ENCODE measurements at regions not wholly inside any gene's neighbourhood (a gene's known extent, or its start where the extent isn't known, plus 50 kb on each side); places are given as distances from the start of the nearest gene placed in this dataset.
"Not testable (repeated sequence)": the region's sequence is repeated elsewhere in the genome, so short reads cannot be mapped to it uniquely, and the experiment has no call there.

DNA sequence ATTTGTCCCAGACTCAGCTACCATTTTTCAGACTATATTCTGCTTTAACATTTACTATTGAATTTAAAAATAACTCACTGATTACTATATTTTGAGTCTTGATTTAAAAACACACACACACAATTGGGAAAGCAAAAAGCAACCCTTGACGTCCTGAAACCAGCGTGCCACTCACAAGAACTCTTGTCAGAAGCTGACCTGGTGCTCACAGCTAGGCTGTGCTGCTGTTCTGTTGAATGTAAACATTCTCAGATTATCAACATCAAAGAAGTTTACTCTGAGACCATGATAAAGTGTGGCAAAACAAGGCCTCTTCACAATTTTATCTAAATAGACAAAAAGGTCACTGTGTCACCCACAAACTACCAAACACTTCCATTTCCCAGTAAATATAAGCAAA lies 62.6 kb upstream of the CACNA2D1 start:
- no peak for DNase-seq (ENCODE audit: extremely low read depth, insufficient read length)
- TF ChIP-seq, protein P1, sequence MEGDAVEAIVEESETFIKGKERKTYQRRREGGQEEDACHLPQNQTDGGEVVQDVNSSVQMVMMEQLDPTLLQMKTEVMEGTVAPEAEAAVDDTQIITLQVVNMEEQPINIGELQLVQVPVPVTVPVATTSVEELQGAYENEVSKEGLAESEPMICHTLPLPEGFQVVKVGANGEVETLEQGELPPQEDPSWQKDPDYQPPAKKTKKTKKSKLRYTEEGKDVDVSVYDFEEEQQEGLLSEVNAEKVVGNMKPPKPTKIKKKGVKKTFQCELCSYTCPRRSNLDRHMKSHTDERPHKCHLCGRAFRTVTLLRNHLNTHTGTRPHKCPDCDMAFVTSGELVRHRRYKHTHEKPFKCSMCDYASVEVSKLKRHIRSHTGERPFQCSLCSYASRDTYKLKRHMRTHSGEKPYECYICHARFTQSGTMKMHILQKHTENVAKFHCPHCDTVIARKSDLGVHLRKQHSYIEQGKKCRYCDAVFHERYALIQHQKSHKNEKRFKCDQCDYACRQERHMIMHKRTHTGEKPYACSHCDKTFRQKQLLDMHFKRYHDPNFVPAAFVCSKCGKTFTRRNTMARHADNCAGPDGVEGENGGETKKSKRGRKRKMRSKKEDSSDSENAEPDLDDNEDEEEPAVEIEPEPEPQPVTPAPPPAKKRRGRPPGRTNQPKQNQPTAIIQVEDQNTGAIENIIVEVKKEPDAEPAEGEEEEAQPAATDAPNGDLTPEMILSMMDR (IDR thresholded peaks at IDR 0.05; ENCODE audit: insufficient read depth, low read length, poor library complexity, severe bottlenecking): no peak
- Histone ChIP-seq H3K36me3 (ENCODE audit: control insufficient read depth, insufficient read depth, low read length) (no peaks in the 10 kb centered on the region), H3K4me3 (replicated peaks; ENCODE audit: low read depth, low read length) (no peak overlapping the region), H3K27me3 (replicated peaks; ENCODE audit: control insufficient read depth, insufficient read depth, low read length) (no peaks in the 10 kb centered on the region)

DNA sequence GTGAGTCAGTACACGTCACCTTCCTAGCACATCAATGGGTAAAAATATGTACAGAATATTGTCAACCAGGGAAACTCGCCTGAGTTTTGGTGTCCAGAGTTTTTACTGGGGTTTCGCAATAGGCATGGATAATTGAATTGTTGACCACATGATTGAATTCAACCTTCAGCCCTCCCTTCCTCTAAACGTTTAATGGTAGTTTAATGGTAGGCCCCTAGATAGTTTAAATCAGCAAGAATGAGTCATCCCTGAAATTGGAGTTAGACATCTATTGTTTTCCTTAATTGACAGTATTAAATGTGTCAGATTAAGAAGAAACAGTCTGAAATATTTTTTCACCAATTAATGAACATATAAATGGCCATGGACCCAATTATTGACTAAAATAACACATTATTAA lies 57.8 kb upstream of the CACNA2D1 start:
- TF ChIP-seq, protein P1 (IDR thresholded peaks at IDR 0.05; ENCODE audit: insufficient read depth, low read length, poor library complexity, severe bottlenecking): no peak
- H3K36me3 ChIP-seq (ENCODE audit: control insufficient read depth, insufficient read depth, low read length): no peaks in the 10 kb centered on the region
- no peak overlapping the region for H3K4me3 ChIP-seq (replicated peaks; ENCODE audit: low read depth, low read length)
- DNase-seq (ENCODE audit: extremely low read depth, insufficient read length): no peak
- no peaks in the 10 kb centered on the region for H3K27me3 ChIP-seq (replicated peaks; ENCODE audit: control insufficient read depth, insufficient read depth, low read length)

GRCh38 chr7:82499546-82499945 lies 56.0 kb upstream of the CACNA2D1 start:
- H3K4me3 ChIP-seq (replicated peaks; ENCODE audit: low read depth, low read length); H3K27me3 ChIP-seq (replicated peaks; ENCODE audit: control insufficient read depth, insufficient read depth, low read length); H3K36me3 ChIP-seq (ENCODE audit: control insufficient read depth, insufficient read depth, low read length); DNase-seq (ENCODE audit: extremely low read depth, insufficient read length): not testable (repeated sequence)

- TF ChIP-seq, protein P1 (IDR thresholded peaks at IDR 0.05; ENCODE audit: insufficient read depth, low read length, poor library complexity, severe bottlenecking): no peak
- H3K36me3 ChIP-seq (ENCODE audit: control insufficient read depth, insufficient read depth, low read length): no peaks in the 10 kb centered on the region
- DNase-seq (ENCODE audit: extremely low read depth, insufficient read length): no peak
- no peaks in the 10 kb centered on the region for H3K27me3 ChIP-seq (replicated peaks; ENCODE audit: control insufficient read depth, insufficient read depth, low read length)
- H3K4me3 ChIP-seq (replicated peaks; ENCODE audit: low read depth, low read length): no peak overlapping the region
Observed at GRCh38 chr7:82494420-82494819, 50.8 kb upstream of the CACNA2D1 start.
